A673 (cell line): ENCODE measurements at regions not wholly inside any gene's neighbourhood (a gene's known extent, or its start where the extent isn't known, plus 50 kb on each side); places are given as distances from the start of the nearest gene placed in this dataset.
"Not testable (repeated sequence)": the region's sequence is repeated elsewhere in the genome, so short reads cannot be mapped to it uniquely, and the experiment has no call there.

ENCODE experiments used
- BruUV-seq: library from RNA; stranded (reverse); fragments of 400-500 nt; replicated peaks from 2 replicates; lab custom pipeline; 2021; lab: Mats Ljungman, UMichigan
- CTCF ChIA-PET: fragments of 300-600 bp; sonication (Branson Sonifier 250); formaldehyde crosslinking; loops from one replicate; lab custom pipeline; 2022; ENCODE audit warnings: antibody characterized with exemption; lab: Charles Lee
- POLR2A ChIA-PET: fragments of 300-600 bp; sonication (Branson Sonifier 250); formaldehyde crosslinking; loops from one replicate; lab custom pipeline; 2022; ENCODE audit warnings: antibody characterized with exemption; ENCODE audit not compliant: low non-redundant PET; lab: Charles Lee
- DNase-seq: peaks from one replicate; pipeline ENCODE4 v3.0.0-alpha.2; 2015; ENCODE audit warnings: low spot score
- H3K27ac ChIP-seq: fragments of 200-600 bp; sonication (generic); 2 replicates; pipeline ENCODE4 v1.5.1; 2016; ENCODE audit warnings: mixed run types, low read depth, mild to moderate bottlenecking, mixed read lengths, antibody characterized with exemption, low read length; ENCODE audit not compliant: poor library complexity, severe bottlenecking
- H3K27me3 ChIP-seq: fragments of 200-600 bp; sonication (generic); replicated peaks from 2 replicates; pipeline ENCODE4 v1.6.1; 2017; ENCODE audit warnings: mixed run types, low read depth, mild to moderate bottlenecking, mixed read lengths, antibody characterized with exemption, low read length; ENCODE audit not compliant: insufficient read depth, poor library complexity
- H3K36me3 ChIP-seq: fragments of 200-600 bp; sonication (generic); 2 replicates; pipeline ENCODE4 v1.6.1; 2016; ENCODE audit warnings: mixed run types, mild to moderate bottlenecking, mixed read lengths, antibody characterized with exemption, low read length; ENCODE audit not compliant: insufficient read depth, poor library complexity, severe bottlenecking
- H3K4me1 ChIP-seq: fragments of 200-600 bp; sonication (generic); 2 replicates; pipeline ENCODE4 v1.6.1; 2017; ENCODE audit warnings: mixed run types, mild to moderate bottlenecking, mixed read lengths, antibody characterized with exemption, low read length; ENCODE audit not compliant: insufficient read depth, poor library complexity, severe bottlenecking
- H3K4me3 ChIP-seq: fragments of 200-600 bp; sonication (generic); 2 replicates; pipeline ENCODE4 v1.5.1; 2016; ENCODE audit warnings: low read depth, mixed run types, mild to moderate bottlenecking, mixed read lengths, low read length; ENCODE audit not compliant: poor library complexity, severe bottlenecking
- H3K9me3 ChIP-seq: fragments of 200-600 bp; sonication (generic); 2 replicates; pipeline ENCODE4 v1.6.1; 2016; ENCODE audit warnings: mixed run types, low read depth, mild to moderate bottlenecking, mixed read lengths, antibody characterized with exemption, low read length; ENCODE audit not compliant: poor library complexity, severe bottlenecking
- CTCF ChIP-seq: fragments of 300-800, 200-600 bp; sonication (generic); conservative IDR thresholded peaks from 2 replicates; pipeline ENCODE4 v1.5.1; 2017; ENCODE audit warnings: low read depth, mild to moderate bottlenecking, antibody characterized with exemption, low read length, moderate library complexity, mixed read lengths
- EZH2 ChIP-seq: fragments of 200-600 bp; sonication (generic); IDR thresholded peaks from 2 replicates; pipeline ENCODE4 v1.6.1; 2017; ENCODE audit warnings: borderline replicate concordance, low read depth, mild to moderate bottlenecking, mixed read lengths, antibody characterized with exemption, low read length; ENCODE audit not compliant: poor library complexity, severe bottlenecking
- intact Hi-C: fragments of 100-400 bp; cut with micrococcal nuclease; formaldehyde crosslinking; loops from one replicate; pipeline ENCODE4 v1.10.0; 2022; ENCODE audit not compliant: unreplicated experiment

DNA sequence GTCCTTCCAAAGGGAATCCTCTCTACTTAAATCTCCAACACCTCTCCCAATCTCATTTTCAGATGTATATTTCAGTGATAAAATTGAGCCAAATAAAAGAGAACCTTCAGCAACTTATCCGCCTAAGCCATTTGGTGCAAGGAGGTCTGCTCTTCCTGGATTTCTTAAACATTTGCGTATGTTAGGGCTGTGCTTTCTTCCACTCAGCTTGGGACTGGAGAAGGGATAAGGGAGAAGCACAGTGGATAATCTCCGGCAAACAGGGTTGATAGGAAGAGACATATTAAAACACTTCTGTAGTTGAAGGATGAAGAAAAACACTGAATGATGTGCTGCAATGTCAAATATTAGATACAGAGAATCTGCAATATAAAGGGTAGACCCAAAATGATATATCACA is 796.2 kb downstream of the KCNJ3 start:
- Histone ChIP-seq H3K4me3 (no peak overlapping the region), H3K9me3 (no peaks in the 10 kb centered on the region), H3K27ac (no peak overlapping the region), H3K27me3 (no peaks in the 10 kb centered on the region), H3K4me1 (no peaks in the 10 kb centered on the region), H3K36me3 (no peaks in the 10 kb centered on the region)
- ChIA-PET POLR2A (no interaction called here), CTCF (no interaction called here)
- BruUV-seq: no TSS peak
- no peak for DNase-seq
- TF ChIP-seq CTCF: no peak
- no peak for TF ChIP-seq EZH2
- intact Hi-C loops: no loop called here

- Histone ChIP-seq H3K36me3 (no peaks in the 10 kb centered on the region), H3K4me3 (no peak overlapping the region), H3K27ac (no peak overlapping the region), H3K9me3 (no peaks in the 10 kb centered on the region), H3K4me1 (no peaks in the 10 kb centered on the region), H3K27me3 (no peaks in the 10 kb centered on the region)
- no peak for DNase-seq
- no TSS peak for BruUV-seq
- no peak for TF ChIP-seq CTCF
- no peak for TF ChIP-seq EZH2
- POLR2A ChIA-PET: no interaction called here
- intact Hi-C loops: no loop called here
- CTCF ChIA-PET: no interaction called here
These were observed 786.8 kb downstream of the KCNJ3 start for GRCh38 chr2:155485141-155485842.

- no peak overlapping the region for H3K4me3 ChIP-seq
- intact Hi-C loops: no loop called here
- TF ChIP-seq CTCF (no peak), EZH2 (no peak)
- H3K9me3 ChIP-seq: no peaks in the 10 kb centered on the region
- ChIA-PET POLR2A (no interaction called here), CTCF (no interaction called here)
- no peak for DNase-seq
- H3K27ac ChIP-seq: no peak overlapping the region
- H3K36me3 ChIP-seq: no peaks in the 10 kb centered on the region
- H3K4me1 ChIP-seq: no peaks in the 10 kb centered on the region
- no TSS peak for BruUV-seq
- H3K27me3 ChIP-seq: no peaks in the 10 kb centered on the region
These were observed 782.6 kb downstream of the KCNJ3 start for GRCh38 chr2:155481141-155481540.

DNA sequence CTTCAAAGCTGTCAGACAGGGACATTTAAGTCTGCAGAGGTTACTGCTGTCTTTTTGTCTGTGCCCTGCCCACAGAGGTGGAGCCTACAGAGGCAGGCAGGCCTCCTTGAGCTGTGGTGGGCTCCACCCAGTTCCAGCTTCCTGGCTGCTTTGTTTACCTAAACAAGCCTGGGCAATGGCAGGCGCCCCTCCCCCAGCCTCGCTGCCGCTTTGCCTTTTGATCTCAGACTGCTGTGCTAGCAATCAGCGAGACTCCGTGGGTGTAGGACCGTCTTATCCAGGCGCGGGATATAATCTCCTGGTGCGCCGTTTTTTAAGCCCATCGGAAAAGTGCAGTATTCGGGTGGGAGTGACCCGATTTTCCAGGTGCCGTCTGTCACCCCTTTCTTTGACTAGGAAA is 773.5 kb downstream of the KCNJ3 start:
- CTCF ChIA-PET, DNase-seq, H3K9me3 ChIP-seq, H3K36me3 ChIP-seq, H3K4me1 ChIP-seq, H3K27me3 ChIP-seq, H3K4me3 ChIP-seq, BruUV-seq, H3K27ac ChIP-seq, intact Hi-C loops, POLR2A ChIA-PET: not testable (repeated sequence)
